GM15510 (cell line): ENCODE measurements at regions not wholly inside any gene's neighbourhood (a gene's known extent, or its start where the extent isn't known, plus 50 kb on each side); places are given as distances from the start of the nearest gene placed in this dataset.

Experiments used
- POLR2A ChIP-seq: IDR thresholded peaks from 3 replicates; pipeline ENCODE4 v1.6.1; 2011; ENCODE audit warnings: borderline replicate concordance; ENCODE audit not compliant: insufficient read length; ENCODE audit errors: extremely low read depth

- TF ChIP-seq POLR2A = no peak
Observed at GRCh38 chr3:106317141-106318055, 448.6 kb upstream of the CBLB start.

GRCh38 chr3:106323586-106323985 is 454.8 kb upstream of the CBLB start:
- no peak for TF ChIP-seq POLR2A

- no peak for TF ChIP-seq POLR2A
Observed at GRCh38 chr3:106326941-106327695, 458.3 kb upstream of the CBLB start.

GRCh38 chr3:106327696-106328025 is 458.8 kb upstream of the CBLB start:
- TF ChIP-seq POLR2A = no peak

- no peak for TF ChIP-seq POLR2A
Observed at GRCh38 chr3:106328224-106328623, 459.4 kb upstream of the CBLB start.

GRCh38 chr3:106329521-106329920 is 460.7 kb upstream of the CBLB start:
- no peak for TF ChIP-seq POLR2A

- TF ChIP-seq POLR2A = no peak
Observed at GRCh38 chr3:106331636-106332035, 462.8 kb upstream of the CBLB start.

GRCh38 chr3:106332129-106332528 is 463.3 kb upstream of the CBLB start:
- no peak for TF ChIP-seq POLR2A

GRCh38 chr3:106332884-106333283 is 464.1 kb upstream of the CBLB start:
- no peak for TF ChIP-seq POLR2A

- no peak for TF ChIP-seq POLR2A
Observed at GRCh38 chr3:106333911-106334618, 465.3 kb upstream of the CBLB start.

- TF ChIP-seq POLR2A = no peak
Observed at GRCh38 chr3:106336619-106337018, 467.8 kb upstream of the CBLB start.

GRCh38 chr3:106337116-106337515 is 468.3 kb upstream of the CBLB start:
- TF ChIP-seq POLR2A = no peak

GRCh38 chr3:106338582-106339214 is 469.9 kb upstream of the CBLB start:
- TF ChIP-seq POLR2A = no peak

- TF ChIP-seq POLR2A = no peak
Observed at GRCh38 chr3:106339551-106339950, 470.7 kb upstream of the CBLB start.

GRCh38 chr3:106341087-106341486 is 472.3 kb upstream of the CBLB start:
- no peak for TF ChIP-seq POLR2A
